CD4-positive, alpha-beta T cell treated with Interleukin-6 for 4 hours (primary cell): ENCODE measurements at regions not wholly inside any gene's neighbourhood (a gene's known extent, or its start where the extent isn't known, plus 50 kb on each side); places are given as distances from the start of the nearest gene placed in this dataset.
"Not testable (repeated sequence)": the region's sequence is repeated elsewhere in the genome, so short reads cannot be mapped to it uniquely, and the experiment has no call there.

ENCODE experiments used
- DNase-seq: peaks from one replicate; pipeline ENCODE4 v3.0.0-alpha.2; 2020; ENCODE audit warnings: mixed read lengths

DNA sequence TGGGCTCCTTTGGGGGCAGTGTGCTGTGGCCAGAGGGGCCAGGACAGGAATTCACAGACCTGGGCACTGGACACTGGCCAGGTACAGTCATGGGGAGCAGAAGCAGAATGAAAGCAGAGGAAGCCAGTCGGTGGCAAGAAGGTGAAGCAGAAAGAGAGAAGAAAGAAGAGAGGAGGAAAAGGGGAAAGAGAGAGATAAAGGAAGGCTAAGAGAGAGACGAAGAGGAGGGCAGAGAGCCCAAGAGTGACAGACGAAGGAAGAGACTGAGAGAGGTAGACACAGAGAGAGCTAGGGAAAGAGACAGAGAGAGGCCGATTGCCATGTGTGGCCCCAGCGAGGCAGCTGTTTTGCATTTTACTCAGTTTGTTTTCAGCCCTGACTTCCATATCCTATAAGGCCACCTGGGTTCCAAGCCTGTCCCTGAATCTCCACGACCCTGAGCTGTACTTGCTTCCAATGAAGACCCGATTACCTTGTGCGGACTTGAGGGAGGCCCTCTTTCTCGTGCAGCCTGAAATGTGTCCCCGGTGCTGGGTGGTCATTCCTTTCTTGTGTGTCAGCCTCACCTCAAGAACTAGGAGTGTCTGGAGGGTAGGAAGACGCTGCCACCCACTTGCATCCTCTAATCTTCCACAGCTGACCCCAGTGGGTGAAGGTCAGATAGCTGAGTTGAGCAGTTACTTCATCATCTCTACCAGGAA is 73.9 kb downstream of the LSM3 start:
- no peak for DNase-seq

DNA sequence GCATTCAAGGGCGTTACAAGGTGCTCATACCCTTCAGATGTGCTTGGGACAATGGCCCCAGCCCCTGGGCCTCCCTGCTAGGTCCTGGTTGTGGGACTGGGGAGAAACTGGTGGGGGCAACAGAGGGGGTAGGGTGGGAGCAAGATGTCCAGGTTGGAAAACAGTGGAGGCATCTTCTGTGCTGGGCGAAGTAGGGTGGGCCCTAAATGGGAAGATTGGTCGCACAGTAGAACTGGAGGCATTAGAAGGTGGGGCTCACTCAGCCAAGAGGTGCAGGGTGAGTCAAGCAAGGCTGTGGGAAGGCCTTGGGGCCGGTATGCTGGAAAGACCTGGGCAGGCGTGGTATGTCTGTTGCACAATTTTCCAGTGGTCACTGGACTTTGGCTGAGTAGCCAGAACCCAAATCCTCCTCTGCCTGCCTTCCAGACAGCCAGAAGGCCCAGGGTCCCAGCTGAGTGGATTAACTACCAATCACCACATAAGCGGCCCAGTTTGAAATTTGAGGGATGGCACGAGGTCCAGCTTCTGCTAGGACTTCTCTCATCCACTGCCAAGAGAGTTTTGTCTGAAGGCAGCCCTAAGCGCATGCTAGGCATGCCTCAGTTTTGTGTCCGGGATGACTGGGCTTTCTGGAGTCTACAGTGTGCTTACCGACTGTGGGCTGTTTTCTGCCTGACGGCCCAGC is 74.5 kb downstream of the LSM3 start:
- DNase-seq: no peak

DNA sequence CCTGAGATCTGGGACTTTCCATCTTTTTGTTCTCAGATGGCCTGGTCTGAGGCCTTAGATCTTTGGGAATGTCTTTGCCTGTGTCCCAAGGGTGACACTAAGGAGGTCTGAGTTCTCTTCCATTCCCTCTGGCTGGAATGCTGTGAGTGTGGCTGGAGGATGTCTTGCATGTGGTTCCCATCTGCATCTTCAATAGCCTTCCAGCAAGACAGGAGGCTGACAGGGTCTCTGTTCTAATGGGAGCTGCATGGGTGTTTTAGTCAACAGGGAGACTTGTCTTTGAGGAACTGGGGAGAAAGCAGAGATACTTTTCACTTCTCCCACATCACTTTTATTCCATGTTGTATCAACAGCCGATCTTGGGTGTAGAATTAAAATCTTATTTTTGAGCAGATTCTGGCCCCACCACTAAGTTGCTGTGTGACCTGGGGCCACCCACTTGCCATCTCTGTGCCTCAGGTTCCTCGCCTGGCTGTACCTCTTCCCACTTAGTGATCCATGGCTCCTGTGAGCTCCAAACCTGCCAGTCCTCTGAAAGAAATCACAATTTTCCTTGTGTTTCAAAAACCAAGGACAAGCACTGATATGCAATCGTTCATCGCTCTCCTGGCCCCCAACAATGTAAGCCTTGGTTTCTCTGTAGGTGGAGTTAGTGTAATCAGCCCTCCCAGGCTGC is 75.2 kb downstream of the LSM3 start:
- DNase-seq: no peak

DNA sequence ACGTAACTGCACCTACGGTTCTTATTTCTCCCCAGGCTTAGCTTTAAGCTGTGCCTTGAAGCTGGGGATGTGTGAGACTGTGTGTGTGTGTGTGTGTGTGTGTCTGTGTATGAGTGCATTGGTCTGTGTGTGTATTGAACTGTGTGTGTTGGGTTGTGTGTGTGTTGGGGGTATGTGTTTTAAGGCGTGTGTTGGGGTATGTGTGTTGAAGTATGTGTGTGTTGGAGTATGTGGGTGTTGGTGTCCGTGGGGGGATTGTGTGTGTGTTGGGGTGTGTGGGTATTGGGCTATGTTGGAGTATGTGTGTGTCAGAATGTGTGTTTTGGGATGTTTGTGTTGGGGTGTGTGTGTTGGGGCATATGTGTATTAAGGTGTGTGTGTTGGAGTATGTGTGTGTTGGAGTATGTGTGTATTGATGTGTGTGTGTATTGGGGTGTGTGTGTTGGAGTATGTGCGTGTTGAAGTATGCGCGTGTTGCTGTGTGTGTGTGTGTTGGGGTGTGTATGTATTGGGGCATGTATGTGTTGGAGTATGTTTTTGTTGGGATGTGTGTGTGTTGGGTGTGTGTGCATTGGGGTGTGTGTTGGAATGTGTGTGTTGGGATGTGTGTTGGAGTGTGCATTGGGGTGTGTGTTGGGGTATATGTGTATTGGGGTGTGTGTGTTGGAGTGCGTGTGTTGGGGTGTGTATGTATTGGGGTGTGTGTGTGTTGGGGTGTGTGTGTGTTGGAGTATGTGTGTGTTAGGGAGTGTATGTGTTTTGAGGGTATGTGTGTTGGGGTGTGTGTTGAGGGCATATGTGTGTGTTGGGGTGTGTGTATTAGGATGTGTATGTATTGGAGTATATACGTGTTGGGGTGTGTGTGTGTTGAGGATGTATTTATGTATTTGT is 76.4 kb downstream of the LSM3 start:
- DNase-seq: no peak

DNA sequence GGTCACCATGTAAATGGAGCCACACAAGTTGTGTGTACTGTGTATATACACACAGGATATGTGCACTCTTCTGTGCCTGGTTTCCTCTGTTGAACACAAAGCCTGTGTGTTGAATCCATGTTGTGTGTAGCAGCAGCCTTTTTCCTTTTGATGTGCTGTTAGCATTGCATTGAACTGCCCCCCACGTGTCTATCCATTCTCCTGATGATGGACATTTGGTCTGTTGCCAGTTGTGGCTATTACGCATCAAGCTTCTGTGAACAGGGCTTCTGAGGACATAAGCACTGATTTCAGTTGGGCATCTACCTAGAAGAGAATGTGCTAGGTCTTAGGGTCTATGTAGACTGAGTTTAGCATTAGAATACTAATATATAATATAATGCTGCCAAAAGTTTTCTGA is 77.4 kb downstream of the LSM3 start:
- no peak for DNase-seq

DNA sequence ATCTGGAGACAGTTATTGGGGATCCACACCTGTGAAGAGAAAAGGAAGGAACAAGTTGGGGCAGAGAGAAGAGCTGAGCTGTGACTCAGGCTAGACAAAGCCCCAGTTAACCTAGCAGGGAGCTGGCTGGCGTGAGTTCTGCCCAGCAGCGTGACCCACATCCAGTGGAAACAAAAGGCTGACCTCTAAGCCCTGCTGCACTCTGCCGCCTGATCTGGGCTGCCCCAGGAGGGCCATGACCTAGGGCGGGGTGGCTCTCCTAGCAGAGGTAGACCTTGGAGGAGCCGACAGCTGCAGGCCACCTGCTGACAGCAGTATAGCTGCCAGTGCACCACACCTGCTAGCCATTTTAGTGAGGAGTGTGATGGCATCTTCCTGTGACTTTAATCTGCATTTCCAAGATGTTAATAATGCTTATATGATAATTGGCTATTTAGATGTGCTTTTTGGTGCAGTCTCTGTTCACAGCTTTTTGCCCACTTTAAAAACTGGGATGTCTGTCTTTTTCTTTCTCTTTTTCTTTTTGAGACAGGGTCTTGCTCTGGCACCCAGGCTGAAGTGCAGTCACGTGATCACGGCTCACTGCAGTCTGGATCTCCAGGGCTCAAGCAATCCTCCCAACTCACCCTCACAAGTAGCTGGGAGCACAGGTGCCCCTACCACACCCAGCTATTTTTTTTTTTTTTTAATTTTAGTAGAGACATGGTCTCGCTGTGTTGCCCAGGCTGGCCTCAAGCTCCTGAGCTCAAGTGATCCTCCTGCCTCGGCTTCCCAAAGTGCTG is 78.1 kb downstream of the LSM3 start:
- DNase-seq: no peak

DNA sequence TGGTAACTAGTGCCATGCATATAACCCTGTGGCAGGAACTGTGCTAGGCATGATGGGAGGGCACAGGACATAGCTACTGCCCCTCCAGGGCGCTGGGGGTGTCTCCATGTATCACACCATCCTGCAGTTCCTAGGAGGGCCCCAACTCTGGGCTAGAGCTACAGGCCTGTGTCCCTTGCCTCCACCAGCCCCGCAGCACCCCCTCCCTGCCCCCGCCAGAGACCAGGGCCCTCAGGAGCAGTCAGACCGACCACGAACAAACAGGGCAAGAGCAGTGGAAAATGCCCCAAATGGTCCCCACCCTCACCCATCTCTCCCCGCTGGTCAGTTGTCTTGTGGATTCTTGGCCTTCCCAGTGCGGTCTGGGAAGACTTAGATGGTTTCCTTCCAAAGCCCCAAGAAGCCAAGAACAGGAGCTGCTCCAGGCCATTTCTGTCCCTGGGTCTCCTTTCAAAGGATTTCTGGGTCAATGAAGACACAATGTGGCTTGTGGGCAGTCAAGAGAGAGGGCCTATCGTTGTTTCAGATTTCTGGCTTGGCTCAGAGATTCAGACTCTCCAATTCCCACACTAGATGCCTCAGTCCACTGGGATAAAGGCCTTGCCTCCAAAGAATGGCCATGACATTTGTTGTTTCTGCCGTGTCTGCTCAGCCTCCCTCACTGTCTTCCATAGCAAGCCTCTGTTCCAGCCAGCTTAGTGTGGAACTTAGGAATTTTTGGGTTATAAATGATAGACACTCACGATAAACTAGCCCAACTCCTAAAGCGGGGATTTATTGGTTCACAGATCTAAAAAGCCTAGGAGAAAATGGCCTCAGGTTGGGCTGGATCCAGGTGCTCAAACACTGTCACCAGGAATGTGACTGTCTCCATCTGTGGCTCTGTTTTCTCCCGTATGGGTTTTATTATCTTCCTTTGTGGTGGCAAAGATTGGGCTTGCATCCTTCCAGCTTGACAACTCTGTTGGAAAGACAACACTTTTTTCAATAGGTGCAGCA is 80.6 kb downstream of the LSM3 start:
- DNase-seq: no peak

DNA sequence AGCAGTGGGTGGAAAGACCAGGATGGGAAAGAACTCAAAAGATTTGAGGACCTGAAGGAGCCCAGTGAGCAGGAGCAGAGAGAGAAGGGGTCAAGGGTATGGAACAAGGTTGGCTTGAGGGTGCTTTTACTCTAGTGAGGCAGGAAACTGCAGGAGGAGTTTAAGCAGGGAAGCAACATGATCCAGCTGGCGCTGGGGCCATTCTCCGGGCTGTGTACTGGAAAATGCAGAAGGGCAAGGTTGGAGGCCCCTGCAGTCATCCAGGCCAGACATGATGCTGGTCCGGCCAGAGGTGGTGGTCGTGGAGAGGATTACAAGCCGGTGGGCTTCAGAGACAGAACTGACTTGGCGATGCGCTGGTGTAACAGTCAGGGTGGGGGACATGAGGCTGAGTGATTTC is 81.8 kb downstream of the LSM3 start:
- DNase-seq: no peak

DNA sequence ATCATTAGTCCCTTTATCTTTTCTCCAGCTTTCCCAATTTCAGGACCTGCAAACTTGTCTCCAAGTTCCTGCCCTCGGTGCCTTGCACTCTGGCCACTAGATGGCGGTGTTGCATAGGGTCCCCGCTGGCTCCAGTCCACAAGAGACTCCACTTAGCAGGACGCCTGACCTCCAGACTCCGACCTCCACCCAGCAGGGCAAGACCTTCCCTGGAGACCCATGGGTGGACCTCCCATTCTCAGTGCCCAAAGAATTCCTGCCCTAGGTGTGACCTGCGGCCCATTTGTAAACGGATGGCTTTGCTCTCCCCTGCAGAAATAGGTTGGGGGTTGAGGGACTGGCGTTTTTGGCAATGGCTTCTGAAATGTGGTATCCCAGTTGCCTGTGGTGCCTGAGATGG is 82.6 kb downstream of the LSM3 start:
- DNase-seq: peak; percentile 83

DNA sequence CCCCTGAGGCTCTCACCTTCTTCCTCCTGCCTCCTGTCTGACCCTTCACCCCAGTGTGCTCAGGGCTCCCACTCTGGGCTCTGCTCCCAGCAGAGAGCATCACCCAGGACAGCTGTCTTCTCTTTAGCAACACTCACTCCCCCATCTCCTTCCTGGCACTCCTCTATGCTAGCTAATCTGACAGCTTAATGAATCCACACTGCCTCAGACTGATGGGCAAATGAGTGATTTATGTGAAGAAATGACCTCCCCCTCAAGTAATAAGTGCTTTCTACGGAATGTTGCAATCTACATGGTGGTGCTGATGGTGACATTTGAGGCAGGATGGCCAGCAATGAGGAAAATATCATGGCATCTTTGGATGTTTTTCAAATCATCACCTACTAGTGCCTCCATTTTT is 83.6 kb downstream of the LSM3 start:
- DNase-seq: no peak

DNA sequence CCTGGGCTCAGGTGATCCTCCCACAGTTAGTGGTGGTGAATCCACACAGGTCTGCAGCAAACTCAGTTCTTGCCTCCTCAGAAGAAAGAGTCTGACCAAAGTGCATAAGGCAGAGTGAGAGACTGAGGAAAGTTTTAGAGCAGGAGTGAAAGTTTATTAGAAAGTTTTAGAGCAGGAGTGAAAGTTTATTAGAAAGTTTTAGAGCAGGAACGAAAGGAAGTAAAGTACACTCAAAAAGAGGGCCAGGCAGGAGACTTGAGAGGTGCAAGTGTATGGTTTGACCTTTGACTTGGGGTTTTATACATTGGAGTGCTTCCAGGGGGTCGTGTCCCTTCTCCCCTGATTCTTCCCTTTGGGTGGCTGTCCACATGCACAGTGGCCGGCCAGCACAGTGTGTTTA is 84.2 kb downstream of the LSM3 start:
- DNase-seq: no peak

DNA sequence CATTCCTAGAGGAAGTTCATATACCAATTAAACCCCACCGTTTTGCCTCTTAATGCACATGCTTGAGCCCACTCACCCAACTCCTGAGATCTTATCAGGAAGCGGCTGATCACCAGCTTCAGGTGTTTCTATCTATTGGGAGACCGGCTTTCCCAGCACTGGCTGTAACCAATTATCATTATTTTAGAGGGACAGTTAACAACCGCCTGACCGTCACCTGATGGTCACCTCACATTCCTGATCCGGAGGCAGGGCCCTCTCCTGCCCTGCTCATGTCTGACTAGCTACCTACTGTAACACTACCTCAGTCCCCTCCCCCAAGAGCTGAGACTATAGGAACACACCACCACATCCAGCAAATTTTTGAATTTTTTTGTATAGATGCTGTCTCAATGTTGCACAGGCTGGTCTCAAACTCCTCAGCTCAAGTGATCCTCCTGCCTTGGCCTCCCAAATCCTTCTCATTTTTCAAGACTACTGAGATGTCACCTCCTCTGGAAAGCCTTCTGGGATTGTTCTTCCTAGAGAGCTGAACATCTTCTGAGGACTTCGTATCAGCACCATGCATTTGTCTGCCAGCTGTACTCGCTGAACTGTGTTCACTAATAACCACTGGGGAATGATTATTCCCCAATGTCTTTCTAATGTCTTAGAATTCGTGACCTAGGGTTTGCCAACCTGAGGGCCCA is 84.8 kb downstream of the LSM3 start:
- DNase-seq: no peak

DNA sequence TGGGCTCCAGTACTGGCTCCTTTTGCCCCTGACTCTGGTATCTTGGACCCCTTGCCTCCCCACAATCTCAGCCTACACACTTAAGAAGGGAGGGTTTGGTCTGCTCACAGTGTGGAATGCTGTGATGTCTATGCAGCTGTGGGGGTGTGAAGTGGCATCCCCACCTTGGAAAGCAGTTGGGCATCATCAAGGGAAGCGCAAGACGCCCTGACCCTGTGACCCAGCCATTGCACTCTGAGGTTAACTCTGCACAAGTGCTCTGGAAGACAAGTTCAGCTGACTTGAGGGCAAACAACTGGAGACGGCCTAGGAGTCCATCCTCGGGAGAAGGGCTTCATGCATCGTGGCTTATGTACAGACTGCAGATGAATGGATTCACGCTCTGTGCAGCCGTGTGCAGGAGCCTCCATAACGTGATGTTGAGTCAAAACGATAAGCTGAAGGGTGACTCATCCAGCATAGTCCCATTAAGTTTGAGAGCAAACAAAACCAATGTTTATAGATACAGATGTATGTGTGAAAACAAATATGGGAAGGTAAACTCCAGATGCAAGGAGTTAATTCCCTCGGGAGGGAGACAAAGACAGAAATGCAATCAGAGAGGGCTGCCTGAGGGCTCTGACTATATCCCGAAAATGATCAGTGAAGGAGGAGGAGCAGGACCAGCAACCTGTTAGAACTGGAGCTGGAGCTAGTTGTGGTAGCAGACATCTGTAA is 86.8 kb downstream of the LSM3 start:
- DNase-seq: no peak

DNA sequence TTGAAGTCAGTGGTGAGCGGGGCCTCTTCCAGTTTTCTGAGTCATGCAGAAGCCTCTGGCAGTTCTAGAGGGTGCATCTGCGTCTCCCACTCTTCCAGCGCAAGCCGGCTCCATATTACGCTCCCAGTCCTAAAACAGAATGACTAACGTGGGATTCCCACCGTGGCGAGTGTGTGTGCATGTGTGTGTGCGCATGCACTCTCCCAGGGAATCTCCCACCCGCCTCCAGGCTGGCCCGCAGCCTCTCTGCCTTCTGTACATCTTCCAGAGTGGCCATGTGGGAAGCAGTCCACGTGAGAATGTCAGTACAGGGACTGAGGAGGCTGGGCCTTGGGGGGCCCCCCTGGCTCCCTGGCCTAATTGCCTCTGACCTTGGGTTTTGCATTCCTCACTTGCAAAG is 87.7 kb downstream of the LSM3 start:
- no peak for DNase-seq

DNA sequence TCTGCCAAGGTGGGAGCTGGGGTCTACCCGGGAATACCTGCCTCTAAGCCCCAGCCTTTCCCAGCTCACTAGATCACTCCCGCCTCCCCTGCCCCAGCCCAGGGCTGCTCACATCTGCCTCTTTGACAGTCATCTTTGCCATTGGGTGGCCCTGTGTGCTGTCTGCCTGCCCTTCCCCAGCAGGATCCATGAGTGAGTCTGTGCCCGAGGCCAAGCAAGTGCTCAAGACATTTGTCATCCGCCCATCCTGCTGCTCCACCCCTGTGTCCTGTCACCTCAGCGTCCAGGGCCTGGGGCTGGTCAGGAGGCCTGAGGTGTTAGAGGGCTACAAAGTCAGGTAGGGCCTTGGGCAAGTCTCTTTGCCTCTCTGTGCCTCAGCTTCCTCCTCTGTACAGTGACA is 89.4 kb downstream of the LSM3 start:
- no peak for DNase-seq

DNA sequence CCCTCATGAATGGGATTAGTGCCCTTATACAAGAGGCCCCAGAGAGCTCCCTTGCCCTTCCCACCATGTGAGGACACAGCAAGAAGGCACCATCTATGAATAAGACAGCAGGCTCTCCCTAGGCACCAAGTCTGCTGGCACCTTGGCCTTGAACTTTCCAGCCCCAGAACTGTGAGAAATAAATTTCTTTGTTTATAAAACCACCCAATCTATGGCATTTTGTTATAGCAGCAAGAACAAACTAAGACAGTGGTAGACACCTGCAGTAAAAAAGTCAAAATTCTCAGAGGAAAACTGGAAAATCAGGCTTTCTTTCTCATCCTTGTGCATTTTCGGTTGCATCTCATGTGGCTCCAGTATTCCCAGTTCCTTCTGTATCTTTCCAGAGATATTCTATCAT is 90.3 kb downstream of the LSM3 start:
- DNase-seq: no peak

DNA sequence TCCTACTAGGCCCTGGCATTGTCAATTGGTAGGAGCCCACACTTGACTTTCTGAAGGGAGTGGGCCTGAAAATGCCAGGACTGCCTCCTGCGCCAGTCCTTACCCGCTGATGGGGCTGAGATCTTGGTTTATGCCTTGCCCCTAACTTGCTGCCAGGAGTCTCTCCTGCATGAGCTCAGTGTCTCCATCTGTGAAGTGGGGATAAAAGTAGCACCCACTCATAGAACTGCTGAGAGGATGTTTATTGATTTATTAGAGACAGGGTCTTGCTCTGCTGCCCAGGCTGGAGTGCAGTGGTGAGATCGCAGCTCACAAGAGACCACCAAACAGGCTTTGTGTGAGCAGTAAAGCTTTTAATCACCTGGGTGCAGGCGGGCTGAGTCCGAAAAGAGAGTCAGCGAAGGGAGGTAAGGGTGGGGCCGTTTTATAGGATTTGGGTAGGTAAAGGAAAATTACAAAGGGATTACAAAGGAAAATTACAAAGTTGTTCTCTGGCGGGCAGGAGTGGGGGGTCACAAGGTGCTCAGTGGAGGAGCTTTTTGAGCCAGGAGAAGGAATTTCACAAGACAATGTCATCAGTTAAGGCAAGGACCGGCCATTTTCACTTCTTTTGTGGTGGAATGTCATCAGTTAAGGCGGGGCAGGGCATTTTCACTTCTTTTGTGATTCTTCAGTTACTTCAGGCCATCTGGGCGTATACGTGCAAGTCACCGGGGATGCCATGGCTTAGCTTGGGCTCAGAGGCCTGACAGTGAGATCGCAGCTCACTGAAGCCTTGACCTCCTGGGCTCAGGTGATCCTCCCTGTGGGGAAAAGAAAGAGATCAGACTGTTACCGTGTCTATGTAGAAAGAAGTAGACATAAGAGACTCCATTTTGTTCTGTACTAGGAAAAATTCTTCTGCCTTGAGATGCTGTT is 93.7 kb downstream of the LSM3 start:
- DNase-seq: not testable (repeated sequence)

DNA sequence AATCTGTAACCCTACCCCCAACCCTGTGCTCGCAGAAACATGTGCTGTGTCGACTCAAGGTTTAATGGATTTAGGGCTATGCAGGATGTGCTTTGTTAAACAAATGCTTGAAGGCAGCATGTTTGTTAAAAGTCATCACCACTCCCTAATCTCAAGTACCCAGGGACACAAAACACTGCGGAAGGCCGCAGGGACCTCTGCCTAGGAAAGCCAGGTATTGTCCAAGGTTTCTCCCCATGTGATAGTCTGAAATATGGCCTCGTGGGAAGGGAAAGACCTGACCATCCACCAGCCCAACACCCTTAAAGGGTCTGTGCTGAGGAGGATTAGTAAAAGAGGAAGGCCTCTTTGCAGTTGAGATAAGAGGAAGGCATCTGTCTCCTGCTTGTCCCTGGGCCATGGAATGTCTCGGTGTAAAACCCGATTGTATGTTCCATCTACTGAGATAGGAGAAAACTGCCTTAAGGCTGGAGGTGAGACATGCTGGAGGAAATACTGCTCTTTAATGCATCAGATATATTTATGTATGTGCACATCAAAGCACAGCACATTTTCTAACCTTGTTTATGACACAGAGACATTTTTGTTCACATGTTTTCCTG is 94.4 kb downstream of the LSM3 start:
- DNase-seq: not testable (repeated sequence)
